ENCODE measurements at regions not wholly inside any gene's neighbourhood (a gene's known extent, or its start where the extent isn't known, plus 50 kb on each side); places are given as distances from the start of the nearest gene placed in this dataset.
A peak's percentile ranks its signal among the peaks of the same experiment; 100 is the strongest.

GRCh38 chr2:234719116-234719716, 222.3 kb upstream of the ARL4C start:
- Histone ChIP-seq H3K36me3 (ENCODE audit: control insufficient read depth, insufficient read depth, low read length) (no peaks in the 10 kb centered on the region), H3K18ac (ENCODE audit: low read length) (no peak overlapping the region), H4K5ac (ENCODE audit: low read length) (no peak overlapping the region), H3K23ac (ENCODE audit: low read length) (no peak overlapping the region), H3K79me1 (ENCODE audit: low read length) (no peaks in the 10 kb centered on the region), H2BK120ac (ENCODE audit: low read depth, low read length) (no peak overlapping the region), H3K9ac (ENCODE audit: low read length) (no peak overlapping the region), H3K79me2 (ENCODE audit: control insufficient read depth, insufficient read depth, low read length) (no peaks in the 10 kb centered on the region), H3K4me2 (ENCODE audit: low read length) (no peak overlapping the region), H3K27me3 (ENCODE audit: insufficient read depth, low read length, poor library complexity) (no peaks in the 10 kb centered on the region), H3K56ac (ENCODE audit: low read length) (no peak overlapping the region), H2AK5ac (ENCODE audit: low read length) (no peak overlapping the region), H3K4me3 (ENCODE audit: low read length) (no peak overlapping the region), H2BK15ac (replicated peaks; ENCODE audit: low read depth) (no peak overlapping the region), H3K4me1 (ENCODE audit: control insufficient read depth, low read depth, low read length) (no peaks in the 10 kb centered on the region), H3K27ac (ENCODE audit: low read depth, low read length) (no peak overlapping the region), H4K8ac (ENCODE audit: low read depth, low read length) (no peak overlapping the region), H2BK5ac (ENCODE audit: low read length) (no peak overlapping the region), H3K4ac (ENCODE audit: low read depth, low read length) (no peak overlapping the region)
- WGBS (ENCODE audit: extremely low coverage, insufficient coverage, low lambda C conversion rate), result no CpG with 5 or more reads among the region's 7 CpGs
- DNase-seq, result no peak

- no peak overlapping the region for H3K23ac ChIP-seq (ENCODE audit: low read length)
- no peak overlapping the region for H3K4me3 ChIP-seq (ENCODE audit: low read length)
- H3K27ac ChIP-seq (ENCODE audit: low read depth, low read length), result no peak overlapping the region
- H3K9ac ChIP-seq (ENCODE audit: low read length), result no peak overlapping the region
- no peaks in the 10 kb centered on the region for H3K27me3 ChIP-seq (ENCODE audit: insufficient read depth, low read length, poor library complexity)
- DNase-seq, result no peak
- no peak overlapping the region for H2BK120ac ChIP-seq (ENCODE audit: low read depth, low read length)
- H3K79me2 ChIP-seq (ENCODE audit: control insufficient read depth, insufficient read depth, low read length), result no peaks in the 10 kb centered on the region
- H3K56ac ChIP-seq (ENCODE audit: low read length), result no peak overlapping the region
- no CpG with 5 or more reads among the region's 9 CpGs for WGBS (ENCODE audit: extremely low coverage, insufficient coverage, low lambda C conversion rate)
- no peak overlapping the region for H2BK15ac ChIP-seq (replicated peaks; ENCODE audit: low read depth)
- no peak overlapping the region for H4K5ac ChIP-seq (ENCODE audit: low read length)
- H3K18ac ChIP-seq (ENCODE audit: low read length), result peak overlapping the region; percentile 56
- H2BK5ac ChIP-seq (ENCODE audit: low read length), result no peak overlapping the region
- no peaks in the 10 kb centered on the region for H3K4me1 ChIP-seq (ENCODE audit: control insufficient read depth, low read depth, low read length)
- no peaks in the 10 kb centered on the region for H3K36me3 ChIP-seq (ENCODE audit: control insufficient read depth, insufficient read depth, low read length)
- H3K4me2 ChIP-seq (ENCODE audit: low read length), result no peak overlapping the region
- no peak overlapping the region for H3K4ac ChIP-seq (ENCODE audit: low read depth, low read length)
- no peak overlapping the region for H2AK5ac ChIP-seq (ENCODE audit: low read length)
- no peak overlapping the region for H4K8ac ChIP-seq (ENCODE audit: low read depth, low read length)
- no peaks in the 10 kb centered on the region for H3K79me1 ChIP-seq (ENCODE audit: low read length)
These were observed 219.4 kb upstream of the ARL4C start for GRCh38 chr2:234716271-234716670.

GRCh38 chr2:234715671-234716250, 218.9 kb upstream of the ARL4C start:
- Histone ChIP-seq H2BK5ac (ENCODE audit: low read length) (no peak overlapping the region), H2AK5ac (ENCODE audit: low read length) (no peak overlapping the region), H2BK15ac (replicated peaks; ENCODE audit: low read depth) (no peak overlapping the region), H3K9ac (ENCODE audit: low read length) (no peak overlapping the region), H3K56ac (ENCODE audit: low read length) (no peak overlapping the region), H4K5ac (ENCODE audit: low read length) (no peak overlapping the region), H3K27me3 (ENCODE audit: insufficient read depth, low read length, poor library complexity) (no peaks in the 10 kb centered on the region), H2BK120ac (ENCODE audit: low read depth, low read length) (no peak overlapping the region), H3K4me1 (ENCODE audit: control insufficient read depth, low read depth, low read length) (peaks cover under 1% of the 10 kb centered on the region), H3K27ac (ENCODE audit: low read depth, low read length) (no peak overlapping the region), H3K4me3 (ENCODE audit: low read length) (no peak overlapping the region), H3K79me1 (ENCODE audit: low read length) (no peaks in the 10 kb centered on the region), H3K18ac (ENCODE audit: low read length) (no peak overlapping the region), H3K79me2 (ENCODE audit: control insufficient read depth, insufficient read depth, low read length) (no peaks in the 10 kb centered on the region), H3K4ac (ENCODE audit: low read depth, low read length) (no peak overlapping the region), H3K36me3 (ENCODE audit: control insufficient read depth, insufficient read depth, low read length) (no peaks in the 10 kb centered on the region), H4K8ac (ENCODE audit: low read depth, low read length) (no peak overlapping the region), H3K4me2 (ENCODE audit: low read length) (no peak overlapping the region), H3K23ac (ENCODE audit: low read length) (no peak overlapping the region)
- no CpG with 5 or more reads among the region's 13 CpGs for WGBS (ENCODE audit: extremely low coverage, insufficient coverage, low lambda C conversion rate)
- DNase-seq, result no peak

- no peak overlapping the region for H4K5ac ChIP-seq (ENCODE audit: low read length)
- no peak overlapping the region for H3K27ac ChIP-seq (ENCODE audit: low read depth, low read length)
- no peak overlapping the region for H2AK5ac ChIP-seq (ENCODE audit: low read length)
- no peak overlapping the region for H3K4me3 ChIP-seq (ENCODE audit: low read length)
- H3K27me3 ChIP-seq (ENCODE audit: insufficient read depth, low read length, poor library complexity), result no peaks in the 10 kb centered on the region
- no peak overlapping the region for H4K8ac ChIP-seq (ENCODE audit: low read depth, low read length)
- H3K56ac ChIP-seq (ENCODE audit: low read length), result no peak overlapping the region
- no peak overlapping the region for H2BK5ac ChIP-seq (ENCODE audit: low read length)
- DNase-seq, result no peak
- H3K4me1 ChIP-seq (ENCODE audit: control insufficient read depth, low read depth, low read length), result peaks cover 7% of the 10 kb centered on the region
- H3K79me1 ChIP-seq (ENCODE audit: low read length), result no peaks in the 10 kb centered on the region
- no peak overlapping the region for H3K4ac ChIP-seq (ENCODE audit: low read depth, low read length)
- H3K18ac ChIP-seq (ENCODE audit: low read length), result no peak overlapping the region
- no peak overlapping the region for H3K9ac ChIP-seq (ENCODE audit: low read length)
- H3K36me3 ChIP-seq (ENCODE audit: control insufficient read depth, insufficient read depth, low read length), result no peaks in the 10 kb centered on the region
- no peaks in the 10 kb centered on the region for H3K79me2 ChIP-seq (ENCODE audit: control insufficient read depth, insufficient read depth, low read length)
- WGBS (ENCODE audit: extremely low coverage, insufficient coverage, low lambda C conversion rate), result no CpG with 5 or more reads among the region's 5 CpGs
- H3K4me2 ChIP-seq (ENCODE audit: low read length), result no peak overlapping the region
- no peak overlapping the region for H3K23ac ChIP-seq (ENCODE audit: low read length)
- no peak overlapping the region for H2BK120ac ChIP-seq (ENCODE audit: low read depth, low read length)
- no peak overlapping the region for H2BK15ac ChIP-seq (replicated peaks; ENCODE audit: low read depth)
These were observed 217.8 kb upstream of the ARL4C start for GRCh38 chr2:234714711-234715110.

GRCh38 chr2:234712421-234712935, 215.6 kb upstream of the ARL4C start:
- DNase-seq, result no peak
- no CpG with 5 or more reads among the region's 4 CpGs for WGBS (ENCODE audit: extremely low coverage, insufficient coverage, low lambda C conversion rate)

GRCh38 chr2:234711308-234711707, 214.4 kb upstream of the ARL4C start:
- Histone ChIP-seq H3K56ac (ENCODE audit: low read length) (no peak overlapping the region), H3K27me3 (ENCODE audit: insufficient read depth, low read length, poor library complexity) (no peaks in the 10 kb centered on the region), H3K79me1 (ENCODE audit: low read length) (no peaks in the 10 kb centered on the region), H4K5ac (ENCODE audit: low read length) (no peak overlapping the region), H3K4me2 (ENCODE audit: low read length) (no peak overlapping the region), H3K36me3 (ENCODE audit: control insufficient read depth, insufficient read depth, low read length) (no peaks in the 10 kb centered on the region), H3K27ac (ENCODE audit: low read depth, low read length) (no peak overlapping the region), H3K4me3 (ENCODE audit: low read length) (no peak overlapping the region), H4K8ac (ENCODE audit: low read depth, low read length) (no peak overlapping the region), H3K18ac (ENCODE audit: low read length) (no peak overlapping the region), H2BK5ac (ENCODE audit: low read length) (no peak overlapping the region), H2BK120ac (ENCODE audit: low read depth, low read length) (no peak overlapping the region), H2BK15ac (replicated peaks; ENCODE audit: low read depth) (no peak overlapping the region), H3K79me2 (ENCODE audit: control insufficient read depth, insufficient read depth, low read length) (no peaks in the 10 kb centered on the region), H3K4me1 (ENCODE audit: control insufficient read depth, low read depth, low read length) (peaks cover 7% of the 10 kb centered on the region), H3K4ac (ENCODE audit: low read depth, low read length) (no peak overlapping the region), H2AK5ac (ENCODE audit: low read length) (no peak overlapping the region), H3K23ac (ENCODE audit: low read length) (no peak overlapping the region), H3K9ac (ENCODE audit: low read length) (no peak overlapping the region)
- no peak for DNase-seq
- WGBS (ENCODE audit: extremely low coverage, insufficient coverage, low lambda C conversion rate), result 100% methylated on average over 2 of the region's 2 CpGs

More at GRCh38 chr2:234712421-234712935, 215.6 kb upstream of the ARL4C start:
- Histone ChIP-seq H2BK5ac (ENCODE audit: low read length) (no peak overlapping the region), H3K56ac (ENCODE audit: low read length) (no peak overlapping the region), H3K23ac (ENCODE audit: low read length) (no peak overlapping the region), H3K4me3 (ENCODE audit: low read length) (no peak overlapping the region), H3K36me3 (ENCODE audit: control insufficient read depth, insufficient read depth, low read length) (no peaks in the 10 kb centered on the region), H4K8ac (ENCODE audit: low read depth, low read length) (no peak overlapping the region), H3K4ac (ENCODE audit: low read depth, low read length) (no peak overlapping the region), H2AK5ac (ENCODE audit: low read length) (no peak overlapping the region), H3K79me2 (ENCODE audit: control insufficient read depth, insufficient read depth, low read length) (no peaks in the 10 kb centered on the region), H3K79me1 (ENCODE audit: low read length) (no peaks in the 10 kb centered on the region), H3K4me2 (ENCODE audit: low read length) (no peak overlapping the region), H3K4me1 (ENCODE audit: control insufficient read depth, low read depth, low read length) (peaks cover 7% of the 10 kb centered on the region), H3K27me3 (ENCODE audit: insufficient read depth, low read length, poor library complexity) (no peaks in the 10 kb centered on the region), H2BK120ac (ENCODE audit: low read depth, low read length) (no peak overlapping the region), H3K27ac (ENCODE audit: low read depth, low read length) (no peak overlapping the region), H4K5ac (ENCODE audit: low read length) (no peak overlapping the region), H2BK15ac (replicated peaks; ENCODE audit: low read depth) (no peak overlapping the region), H3K9ac (ENCODE audit: low read length) (no peak overlapping the region), H3K18ac (ENCODE audit: low read length) (no peak overlapping the region)

All from mesendoderm (in vitro differentiated cells).